GM19463 (cell line): ENCODE measurements at regions not wholly inside any gene's neighbourhood (a gene's known extent, or its start where the extent isn't known, plus 50 kb on each side); places are given as distances from the start of the nearest gene placed in this dataset.
A peak's percentile ranks its signal among the peaks of the same experiment; 100 is the strongest.

Experiments used
- ATAC-seq: cut with Tn5 transposase; IDR thresholded peaks from one replicate; pipeline ENCODE4 v1.9.1; 2021; ENCODE audit warnings: mild to moderate bottlenecking, moderate library complexity; ENCODE audit not compliant: unreplicated experiment

- no peak for ATAC-seq
Measured at GRCh38 chr13:72258340-72258981, 391.5 kb upstream of the DACH1 start.

- ATAC-seq, result no peak
Measured at GRCh38 chr13:72255908-72256307, 388.9 kb upstream of the DACH1 start.

GRCh38 chr13:72253754-72254153 is 386.8 kb upstream of the DACH1 start:
- no peak for ATAC-seq

- ATAC-seq, result no peak
Measured at GRCh38 chr13:72246396-72246795, 379.4 kb upstream of the DACH1 start.

GRCh38 chr13:72244788-72245187 is 377.8 kb upstream of the DACH1 start:
- ATAC-seq, result no peak

GRCh38 chr13:72230131-72230530 is 363.1 kb upstream of the DACH1 start:
- ATAC-seq, result no peak

GRCh38 chr13:72229067-72229466 is 362.1 kb upstream of the DACH1 start:
- no peak for ATAC-seq

GRCh38 chr13:72221276-72221962 is 354.4 kb upstream of the DACH1 start:
- peak; percentile 56 for ATAC-seq

GRCh38 chr13:72218966-72219365 is 352.0 kb upstream of the DACH1 start:
- peak; percentile 70 for ATAC-seq

GRCh38 chr13:72217142-72217541 is 350.1 kb upstream of the DACH1 start:
- ATAC-seq, result no peak

- ATAC-seq, result no peak
Measured at GRCh38 chr13:72208112-72208645, 341.2 kb upstream of the DACH1 start.

GRCh38 chr13:72205773-72206172 is 338.8 kb upstream of the DACH1 start:
- ATAC-seq, result no peak

- ATAC-seq, result no peak
Measured at GRCh38 chr13:72204291-72204690, 337.3 kb upstream of the DACH1 start.

GRCh38 chr13:72201726-72202125 is 334.7 kb upstream of the DACH1 start:
- ATAC-seq, result no peak

- no peak for ATAC-seq
Measured at GRCh38 chr13:72199640-72200039, 332.6 kb upstream of the DACH1 start.

- ATAC-seq, result no peak
Measured at GRCh38 chr13:72198967-72199560, 332.1 kb upstream of the DACH1 start.

- no peak for ATAC-seq
Measured at GRCh38 chr13:72198042-72198441, 331.0 kb upstream of the DACH1 start.

- no peak for ATAC-seq
Measured at GRCh38 chr13:72195044-72195704, 328.2 kb upstream of the DACH1 start.

- ATAC-seq, result no peak
Measured at GRCh38 chr13:72194523-72194922, 327.5 kb upstream of the DACH1 start.

GRCh38 chr13:72186730-72187422 is 319.9 kb upstream of the DACH1 start:
- ATAC-seq, result no peak

- no peak for ATAC-seq
Measured at GRCh38 chr13:72185776-72186175, 318.8 kb upstream of the DACH1 start.
